ENCODE measurements at regions not wholly inside any gene's neighbourhood (a gene's known extent, or its start where the extent isn't known, plus 50 kb on each side); places are given as distances from the start of the nearest gene placed in this dataset.

DNA sequence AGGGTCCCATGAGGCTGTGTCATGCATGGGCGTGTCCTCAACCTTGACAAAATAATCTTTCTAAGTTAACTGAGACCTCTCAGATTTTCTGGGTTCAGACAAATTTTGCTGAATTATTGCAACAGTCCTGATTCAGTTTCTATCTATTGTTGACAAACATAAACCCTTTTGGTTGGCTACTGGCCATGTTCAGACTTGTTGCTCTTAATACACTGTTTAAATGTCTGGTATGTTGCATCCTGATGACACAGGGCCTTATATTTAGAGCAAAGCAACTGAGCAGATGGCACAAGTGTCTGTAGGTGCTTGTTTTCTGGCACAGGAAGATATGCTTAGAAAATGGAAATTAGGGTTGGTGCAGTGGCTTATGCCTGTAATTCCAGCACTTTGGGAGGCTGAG is 456.9 kb upstream of the USP9Y start:
- H3K4me1 ChIP-seq (ENCODE audit: control insufficient read depth in 5 of 5, insufficient read depth in 5 of 5, low read length in 5 of 5): no peaks in the 10 kb centered on the region
- no peak overlapping the region for H3K4me3 ChIP-seq
- 47% methylated on average over 1 of the region's 1 CpG; no CpG with 5 or more reads in 1 of the 2 donors for WGBS, 2 donors
- no peak for DNase-seq
- H3K9ac ChIP-seq (ENCODE audit: insufficient read depth in 1 of 2, low read length in 2 of 2): no peak overlapping the region
- H3K36me3 ChIP-seq (ENCODE audit: control insufficient read depth in 4 of 4, insufficient read depth in 4 of 4, low read length in 4 of 4): no peaks in the 10 kb centered on the region
- no peaks in the 10 kb centered on the region for H3K27me3 ChIP-seq (ENCODE audit: control insufficient read depth in 3 of 3, insufficient read depth in 3 of 3, low read length in 2 of 3)
- no peak overlapping the region for H3K27ac ChIP-seq (ENCODE audit: low read depth in 1 of 2, low read length in 1 of 2)
- TF ChIP-seq, protein P1, sequence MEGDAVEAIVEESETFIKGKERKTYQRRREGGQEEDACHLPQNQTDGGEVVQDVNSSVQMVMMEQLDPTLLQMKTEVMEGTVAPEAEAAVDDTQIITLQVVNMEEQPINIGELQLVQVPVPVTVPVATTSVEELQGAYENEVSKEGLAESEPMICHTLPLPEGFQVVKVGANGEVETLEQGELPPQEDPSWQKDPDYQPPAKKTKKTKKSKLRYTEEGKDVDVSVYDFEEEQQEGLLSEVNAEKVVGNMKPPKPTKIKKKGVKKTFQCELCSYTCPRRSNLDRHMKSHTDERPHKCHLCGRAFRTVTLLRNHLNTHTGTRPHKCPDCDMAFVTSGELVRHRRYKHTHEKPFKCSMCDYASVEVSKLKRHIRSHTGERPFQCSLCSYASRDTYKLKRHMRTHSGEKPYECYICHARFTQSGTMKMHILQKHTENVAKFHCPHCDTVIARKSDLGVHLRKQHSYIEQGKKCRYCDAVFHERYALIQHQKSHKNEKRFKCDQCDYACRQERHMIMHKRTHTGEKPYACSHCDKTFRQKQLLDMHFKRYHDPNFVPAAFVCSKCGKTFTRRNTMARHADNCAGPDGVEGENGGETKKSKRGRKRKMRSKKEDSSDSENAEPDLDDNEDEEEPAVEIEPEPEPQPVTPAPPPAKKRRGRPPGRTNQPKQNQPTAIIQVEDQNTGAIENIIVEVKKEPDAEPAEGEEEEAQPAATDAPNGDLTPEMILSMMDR (IDR thresholded peaks at IDR 0.05; ENCODE audit: control extremely low read depth, extremely low read depth): no peak
- no peak for ATAC-seq (ENCODE audit: insufficient read depth, low FRiP score)
- H3K9me3 ChIP-seq (ENCODE audit: control insufficient read depth in 4 of 4, insufficient read depth in 3 of 4, low read length in 3 of 4): no peaks in the 10 kb centered on the region

- H3K27me3 ChIP-seq (ENCODE audit: control insufficient read depth in 3 of 3, insufficient read depth in 3 of 3, low read length in 2 of 3): no peaks in the 10 kb centered on the region
- TF ChIP-seq, protein P1 (IDR thresholded peaks at IDR 0.05; ENCODE audit: control extremely low read depth, extremely low read depth): no peak
- no peak overlapping the region for H3K9ac ChIP-seq (ENCODE audit: insufficient read depth in 1 of 2, low read length in 2 of 2)
- H3K27ac ChIP-seq (ENCODE audit: low read depth in 1 of 2, low read length in 1 of 2): no peak overlapping the region
- H3K4me1 ChIP-seq (ENCODE audit: control insufficient read depth in 5 of 5, insufficient read depth in 5 of 5, low read length in 5 of 5): no peaks in the 10 kb centered on the region
- no peak overlapping the region for H3K4me3 ChIP-seq
- DNase-seq (no peak), ATAC-seq (ENCODE audit: insufficient read depth, low FRiP score) (no peak)
- no peaks in the 10 kb centered on the region for H3K9me3 ChIP-seq (ENCODE audit: control insufficient read depth in 4 of 4, insufficient read depth in 3 of 4, low read length in 3 of 4)
- no peaks in the 10 kb centered on the region for H3K36me3 ChIP-seq (ENCODE audit: control insufficient read depth in 4 of 4, insufficient read depth in 4 of 4, low read length in 4 of 4)
- 79% methylated on average over 10 of the region's 11 CpGs; no CpG with 5 or more reads in 1 of the 2 donors for WGBS, 2 donors
These were observed 447.3 kb upstream of the USP9Y start for GRCh38 chrY:12253756-12254155.

DNA sequence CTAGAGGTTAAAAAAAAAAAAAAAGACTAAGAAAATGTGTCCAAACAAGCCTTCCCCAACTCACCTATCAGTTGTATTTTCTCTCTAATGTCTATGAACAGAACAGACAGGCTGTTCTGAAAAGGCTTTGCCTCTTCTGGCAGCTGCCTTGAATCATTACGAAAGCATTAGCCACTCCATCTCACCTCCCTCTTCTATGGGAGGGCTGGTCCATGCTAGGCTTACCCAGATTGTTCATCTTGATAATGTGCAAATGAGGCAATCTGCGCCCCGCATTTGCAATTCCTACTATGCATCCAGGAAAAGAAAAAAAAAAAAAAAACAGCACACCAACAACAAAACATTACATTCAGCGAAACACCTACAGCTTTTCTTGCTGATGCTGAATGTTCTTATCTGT is 429.9 kb upstream of the USP9Y start:
- Histone ChIP-seq H3K4me1 (ENCODE audit: control insufficient read depth in 5 of 5, insufficient read depth in 5 of 5, low read length in 5 of 5) (no peaks in the 10 kb centered on the region), H3K9ac (ENCODE audit: insufficient read depth in 1 of 2, low read length in 2 of 2) (no peak overlapping the region), H3K27me3 (ENCODE audit: control insufficient read depth in 3 of 3, insufficient read depth in 3 of 3, low read length in 2 of 3) (no peaks in the 10 kb centered on the region), H3K4me3 (no peak overlapping the region), H3K9me3 (ENCODE audit: control insufficient read depth in 4 of 4, insufficient read depth in 3 of 4, low read length in 3 of 4) (no peaks in the 10 kb centered on the region), H3K27ac (ENCODE audit: low read depth in 1 of 2, low read length in 1 of 2) (no peak overlapping the region), H3K36me3 (ENCODE audit: control insufficient read depth in 4 of 4, insufficient read depth in 4 of 4, low read length in 4 of 4) (no peaks in the 10 kb centered on the region)
- ATAC-seq (ENCODE audit: insufficient read depth, low FRiP score) (no peak), DNase-seq (no peak)
- 70% methylated on average over 4 of the region's 4 CpGs; no CpG with 5 or more reads in 1 of the 2 donors for WGBS, 2 donors
- TF ChIP-seq, protein P1 (IDR thresholded peaks at IDR 0.05; ENCODE audit: control extremely low read depth, extremely low read depth): no peak

DNA sequence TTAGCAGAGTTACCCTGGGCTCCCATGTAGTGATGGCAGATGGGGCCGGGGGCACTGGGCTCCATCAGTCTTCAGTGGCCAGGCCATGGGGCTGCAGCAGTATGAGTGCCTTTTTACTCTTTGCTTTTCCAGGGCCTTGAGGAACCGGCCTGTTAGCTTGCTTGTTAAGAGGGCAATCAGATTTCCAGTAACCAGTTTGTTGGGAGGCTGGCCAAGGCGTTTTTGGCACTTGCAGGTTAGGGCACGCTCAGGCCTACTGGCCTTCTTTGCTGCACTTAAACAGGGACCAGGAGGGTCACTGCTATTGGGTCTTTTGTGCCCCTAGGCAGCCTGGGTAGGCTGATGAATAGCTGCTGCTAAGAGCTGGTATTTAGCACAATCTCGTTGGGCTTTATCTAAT is 415.4 kb upstream of the USP9Y start:
- TF ChIP-seq, protein P1 (IDR thresholded peaks at IDR 0.05; ENCODE audit: control extremely low read depth, extremely low read depth): no peak
- Histone ChIP-seq H3K36me3 (ENCODE audit: control insufficient read depth in 4 of 4, insufficient read depth in 4 of 4, low read length in 4 of 4) (no peaks in the 10 kb centered on the region), H3K9ac (ENCODE audit: insufficient read depth in 1 of 2, low read length in 2 of 2) (no peak overlapping the region), H3K27ac (ENCODE audit: low read depth in 1 of 2, low read length in 1 of 2) (no peak overlapping the region), H3K4me1 (ENCODE audit: control insufficient read depth in 5 of 5, insufficient read depth in 5 of 5, low read length in 5 of 5) (no peaks in the 10 kb centered on the region), H3K27me3 (ENCODE audit: control insufficient read depth in 3 of 3, insufficient read depth in 3 of 3, low read length in 2 of 3) (no peaks in the 10 kb centered on the region), H3K4me3 (no peak overlapping the region), H3K9me3 (ENCODE audit: control insufficient read depth in 4 of 4, insufficient read depth in 3 of 4, low read length in 3 of 4) (peaks cover 0 to 3% (median 0%) of the 10 kb centered on the region in 4 donors)
- no peak for DNase-seq
- 65% methylated on average over 4 of the region's 5 CpGs; no CpG with 5 or more reads in 1 of the 2 donors for WGBS, 2 donors
- ATAC-seq (ENCODE audit: insufficient read depth, low FRiP score): no peak
